Heart right ventricle (tissue), 16 donors: ENCODE measurements at regions not wholly inside any gene's neighbourhood (a gene's known extent, or its start where the extent isn't known, plus 50 kb on each side); places are given as distances from the start of the nearest gene placed in this dataset.

Experiments used
- ATAC-seq, 8 donors: fragments of 200-7000 bp; cut with Tn5 transposase; one replicate each; pipeline ENCODE4 v1.9.1; 2020; ENCODE audit warnings: mild to moderate bottlenecking in 8 of 8, moderate library complexity in 8 of 8, moderate number of reproducible peaks in 1 of 8
- DNase-seq, 2 donors: peaks; one replicate each; pipeline ENCODE4 v3.0.0-alpha.2; 2020
- H3K27ac ChIP-seq, 10 donors: fragments of 200-600 bp; sonication (generic) in 2 of 10; one replicate each; pipeline versions ENCODE4 v1.5.0 to v1.8.0; 2020 to 2022; ENCODE audit warnings: mild to moderate bottlenecking in 3 of 10
- H3K27me3 ChIP-seq, 7 donors: fragments of 200-600 bp; one replicate each; pipeline ENCODE4 v1.8.0; 2021 to 2022; ENCODE audit warnings: mild to moderate bottlenecking in 2 of 7
- H3K36me3 ChIP-seq, 9 donors: fragments of 200-600 bp; sonication (generic) in 1 of 9; one replicate each; pipeline versions ENCODE4 v1.5.0 to v1.8.0; 2020 to 2022; ENCODE audit warnings: mild to moderate bottlenecking in 2 of 9
- H3K4me1 ChIP-seq, 9 donors: fragments of 200-600 bp; sonication (generic) in 1 of 9; one replicate each; pipeline versions ENCODE4 v1.5.0 to v1.8.0; 2020 to 2022; ENCODE audit warnings: mild to moderate bottlenecking in 4 of 9
- H3K4me3 ChIP-seq, 10 donors: fragments of 200-600 bp; sonication (generic) in 2 of 10; one replicate each; pipeline versions ENCODE4 v1.5.0 to v1.8.0; 2020 to 2022; ENCODE audit warnings: mild to moderate bottlenecking in 7 of 10, moderate library complexity in 2 of 10
- H3K9me3 ChIP-seq, 11 donors: fragments of 200-600 bp in 10 of 11; sonication (generic) in 2 of 11; one replicate each; pipeline versions ENCODE4 v1.5.0 to v1.8.0; 2013 to 2022; ENCODE audit warnings: mild to moderate bottlenecking in 2 of 11, control low read depth in 1 of 11, moderate library complexity in 1 of 11
- CTCF ChIP-seq, 9 donors: fragments of 200-600 bp; sonication (generic) in 2 of 9; IDR thresholded peaks; one replicate each; pipeline versions ENCODE4 v1.5.0 to v1.8.0; 2021 to 2022; ENCODE audit warnings: antibody characterized with exemption in 9 of 9, mild to moderate bottlenecking in 5 of 9, moderate library complexity in 1 of 9
- WGBS, 2 donors: extraction: QIAGEN DNeasy Blood & Tissue Kit; methylation state at CpG; one replicate each; pipeline ENCODE4 v1.1.7; 2013; ENCODE audit warnings: inconsistent platforms in 1 of 2; 5-methylcytosine and 5-hydroxymethylcytosine counted together
- intact Hi-C, 10 donors: fragments of 100-400 bp; cut with DNase I; formaldehyde crosslinking; loops; one replicate each; pipeline versions ENCODE4 v1.11.1 to v1.14.2; 2022
- donor health status: Arrhythmogenic right ventricular cardiomyopathy.
- donor health status: ischemic (EF 13 %, LVEDD 7.1; RV severe dilation, severe dysfunction).
- donor health status: healthy with polysubstance abuse.
- donor health status: DM: no; HTN: yes; CAD: no.
- donor health status: DM: no; HTN: no; CAD: no.
- donor health status: ischemic (EF 25% LVEDD 6.9; RV normal size, moderate dysfunction).
- donor health status: ischemic (EF 25% LVEDD 5.7; RV mildly dilated, moderate dysfunction).
- donor health status: healthy.
- donor health status: DM: yes; HTN: yes; CAD: no.
- donor health status: Ischemic cardiomyopathy.
- donor health status: ischemic (EF 35%, LVEDD 5.7; RV mildly dilated, moderate dysfunction).
- donor health status: nonischemic (EF 11% LVEDD 7.7; RV severe dilation, severe dysfunction).
- donor health status: DM: yes; HTN: yes; CAD: no.
- donor health status: PGD.
- donor health status: ischemic (EF 29% LVEDD 5.4; RV normal size, mild dysfunction).
- donor health status: nonischemic (EF 23%, LVEDD 6.1; RV moderate dilation, normal function).

DNA sequence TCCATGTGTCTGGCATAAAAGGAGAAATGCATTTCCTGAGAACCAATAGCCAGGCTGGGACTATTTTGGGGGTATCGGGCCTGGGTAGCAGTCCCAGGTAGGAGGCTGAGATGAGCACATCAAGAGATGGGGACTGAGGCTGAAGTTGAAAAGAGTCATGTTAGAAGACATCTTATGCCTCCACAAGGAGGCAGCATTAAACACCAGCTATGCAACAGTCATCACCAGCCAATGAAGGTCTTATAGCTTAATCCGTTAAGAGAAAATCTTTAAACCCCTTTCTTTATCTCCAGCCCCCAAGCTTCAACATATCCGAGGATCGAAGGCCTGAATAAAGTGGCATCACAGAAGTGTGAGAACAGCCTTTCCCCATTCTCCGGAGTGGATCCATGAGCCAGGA, 640.7 kb upstream of the PTBP2 start:
- 89 to 92% methylated on average over 5 of the region's 5 CpGs for WGBS, 2 donors
- Histone ChIP-seq H3K27ac (no peak overlapping the region), H3K36me3 (no peaks in the 10 kb centered on the region), H3K4me1 (no peaks in the 10 kb centered on the region), H3K9me3 (peaks cover 0 to 10% (median 0%) of the 10 kb centered on the region in 11 donors), H3K4me3 (no peak overlapping the region), H3K27me3 (no peaks in the 10 kb centered on the region)
- intact Hi-C loops: no loop called here
- ATAC-seq (no peak), DNase-seq (no peak)
- no peak for TF ChIP-seq CTCF (IDR thresholded peaks at IDR 0.05)

DNA sequence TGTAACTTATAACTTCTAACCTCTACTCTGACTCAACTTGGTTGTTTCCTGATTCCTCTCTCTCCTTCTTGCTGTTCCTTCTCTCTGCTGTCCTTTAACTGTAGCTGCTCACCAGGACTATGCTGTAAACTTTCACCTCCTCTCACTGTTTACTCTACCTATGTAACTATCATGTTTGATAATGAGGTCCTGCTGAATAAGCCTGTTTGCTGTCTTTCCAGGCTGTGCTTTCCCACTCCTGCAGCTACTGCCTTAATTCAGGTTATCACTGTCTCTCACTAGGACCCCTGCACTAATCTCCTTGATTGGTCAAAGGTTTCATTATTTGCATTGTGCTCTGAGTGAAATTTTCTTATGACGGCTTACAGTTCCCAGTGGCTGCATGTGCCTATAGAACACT, 633.9 kb upstream of the PTBP2 start:
- WGBS, 2 donors: 57 to 69% methylated on average over 1 of the region's 1 CpG
- no peaks in the 10 kb centered on the region for H3K4me1 ChIP-seq

GRCh38 chr1:96090134-96090533, 631.5 kb upstream of the PTBP2 start:
- 50 to 54% methylated on average over 4 of the region's 4 CpGs for WGBS, 2 donors
- intact Hi-C loops: no loop called here

More for the DNA sequence above, 633.9 kb upstream of the PTBP2 start:
- TF ChIP-seq CTCF (IDR thresholded peaks at IDR 0.05): no peak
- no peak overlapping the region for H3K27ac ChIP-seq
- no peaks in the 10 kb centered on the region for H3K27me3 ChIP-seq
- intact Hi-C loops: no loop called here
- H3K4me3 ChIP-seq: no peak overlapping the region
- peaks cover 0 to 11% (median 0%) of the 10 kb centered on the region in 11 donors for H3K9me3 ChIP-seq
- no peak for DNase-seq
- H3K36me3 ChIP-seq: no peaks in the 10 kb centered on the region
- ATAC-seq: no peak

GRCh38 chr1:96095849-96096612, 625.6 kb upstream of the PTBP2 start:
- no peak for TF ChIP-seq CTCF (IDR thresholded peaks at IDR 0.05)
- no peaks in the 10 kb centered on the region for H3K4me1 ChIP-seq

More at GRCh38 chr1:96090134-96090533, 631.5 kb upstream of the PTBP2 start:
- H3K36me3 ChIP-seq: no peaks in the 10 kb centered on the region
- no peaks in the 10 kb centered on the region for H3K4me1 ChIP-seq
- DNase-seq (no peak), ATAC-seq (no peak)
- H3K27ac ChIP-seq: no peak overlapping the region
- no peaks in the 10 kb centered on the region for H3K27me3 ChIP-seq
- no peak overlapping the region for H3K4me3 ChIP-seq
- no peak for TF ChIP-seq CTCF (IDR thresholded peaks at IDR 0.05)
- peaks cover 0 to 8% (median 0%) of the 10 kb centered on the region in 11 donors for H3K9me3 ChIP-seq

More at GRCh38 chr1:96095849-96096612, 625.6 kb upstream of the PTBP2 start:
- Histone ChIP-seq H3K27ac (no peak overlapping the region), H3K27me3 (no peaks in the 10 kb centered on the region), H3K36me3 (no peaks in the 10 kb centered on the region), H3K9me3 (peaks cover 0 to under 1% (median 0%) of the 10 kb centered on the region in 11 donors), H3K4me3 (no peak overlapping the region)
- ATAC-seq (no peak), DNase-seq (no peak)
- intact Hi-C loops: no loop called here
- WGBS, 2 donors: 77 to 80% methylated on average over 2 of the region's 2 CpGs
